KMS-11 (cell line): ENCODE measurements at regions not wholly inside any gene's neighbourhood (a gene's known extent, or its start where the extent isn't known, plus 50 kb on each side); places are given as distances from the start of the nearest gene placed in this dataset.

Experiments used
- H2AFZ ChIP-seq: fragments of 200-600 bp; sonication (generic); 2 replicates; pipeline ENCODE4 v1.6.1; 2016; ENCODE audit warnings: antibody characterized with exemption, mixed run types, low read depth
- H3K27ac ChIP-seq: fragments of 200-600 bp; sonication (generic); 2 replicates; pipeline ENCODE4 v1.6.1; 2016; ENCODE audit warnings: mild to moderate bottlenecking, mixed run types
- H3K27me3 ChIP-seq: fragments of 200-600 bp; sonication (generic); 2 replicates; pipeline ENCODE4 v1.6.1; 2017; ENCODE audit warnings: mild to moderate bottlenecking, low read depth, mixed run types, moderate library complexity; ENCODE audit not compliant: insufficient read depth
- H3K36me3 ChIP-seq: fragments of 200-600 bp; sonication (generic); 2 replicates; pipeline ENCODE4 v1.6.1; 2017; ENCODE audit warnings: mild to moderate bottlenecking, mixed run types; ENCODE audit not compliant: insufficient read depth
- H3K4me1 ChIP-seq: fragments of 200-600 bp; sonication (generic); 2 replicates; pipeline ENCODE4 v1.6.1; 2016; ENCODE audit warnings: mild to moderate bottlenecking, low read depth, mixed run types; ENCODE audit not compliant: poor library complexity, severe bottlenecking
- H3K4me2 ChIP-seq: fragments of 200-600 bp; sonication (generic); 2 replicates; pipeline ENCODE4 v1.7.0; 2016; ENCODE audit warnings: mild to moderate bottlenecking, mixed run types
- H3K4me3 ChIP-seq: fragments of 200-600 bp; sonication (generic); IDR thresholded peaks from 2 replicates; pipeline ENCODE4 v1.6.1; 2017; ENCODE audit warnings: low read depth, low read length, mixed read lengths; ENCODE audit not compliant: insufficient read depth
- H3K79me2 ChIP-seq: fragments of 200-600 bp; sonication (generic); 2 replicates; pipeline ENCODE4 v1.6.1; 2016; ENCODE audit warnings: low read depth, mixed run types; ENCODE audit not compliant: insufficient read depth
- H3K9ac ChIP-seq: fragments of 200-600 bp; sonication (generic); 2 replicates; pipeline ENCODE4 v1.6.1; 2016; ENCODE audit warnings: mild to moderate bottlenecking, mixed run types
- H4K20me1 ChIP-seq: fragments of 200-600 bp; sonication (generic); 2 replicates; pipeline ENCODE4 v1.6.1; 2016; ENCODE audit warnings: mild to moderate bottlenecking, mixed run types; ENCODE audit not compliant: insufficient read depth
- CTCF ChIP-seq: fragments of 200-600 bp; sonication (generic); conservative IDR thresholded peaks from 2 replicates; pipeline ENCODE4 v1.6.1; 2017; ENCODE audit warnings: low read depth, mild to moderate bottlenecking, antibody characterized with exemption, low read length, moderate library complexity, mixed read lengths

- no peak overlapping the region for H3K4me3 ChIP-seq
- no peak overlapping the region for H3K9ac ChIP-seq
- no peaks in the 10 kb centered on the region for H4K20me1 ChIP-seq
- H3K27me3 ChIP-seq = peaks cover 8% of the 10 kb centered on the region; the same call in 1 of the 2 replicates
- H3K79me2 ChIP-seq = no peaks in the 10 kb centered on the region
- no peak for TF ChIP-seq CTCF
- H3K4me1 ChIP-seq = peaks cover 43% of the 10 kb centered on the region
- peak overlapping the region; percentile 34; the same call in 1 of the 2 replicates for H3K27ac ChIP-seq
- H3K36me3 ChIP-seq = no peaks in the 10 kb centered on the region
- H3K4me2 ChIP-seq = no peak overlapping the region; the same call in 1 of the 2 replicates
- no peak overlapping the region for H2AFZ ChIP-seq
These were observed 254.9 kb downstream of the NDUFA10 start for GRCh38 chr2:239770246-239770639.

GRCh38 chr2:239769554-239770245 is 255.4 kb downstream of the NDUFA10 start:
- Histone ChIP-seq H3K36me3 (no peaks in the 10 kb centered on the region), H3K4me1 (peaks cover 43% of the 10 kb centered on the region), H3K9ac (no peak overlapping the region), H2AFZ (no peak overlapping the region), H3K4me3 (no peak overlapping the region), H3K27ac (peak overlapping the region; percentile 22; the same call in 1 of the 2 replicates), H3K27me3 (peaks cover 6% of the 10 kb centered on the region; the same call in 1 of the 2 replicates), H4K20me1 (no peaks in the 10 kb centered on the region), H3K4me2 (no peak overlapping the region; the same call in 1 of the 2 replicates), H3K79me2 (no peaks in the 10 kb centered on the region)
- TF ChIP-seq CTCF = no peak

GRCh38 chr2:239768907-239769553 is 256.1 kb downstream of the NDUFA10 start:
- Histone ChIP-seq H3K4me3 (no peak overlapping the region), H3K4me1 (peaks cover 43% of the 10 kb centered on the region), H3K36me3 (no peaks in the 10 kb centered on the region), H3K4me2 (no peak overlapping the region), H3K27me3 (no peaks in the 10 kb centered on the region), H3K9ac (no peak overlapping the region), H4K20me1 (no peaks in the 10 kb centered on the region), H3K79me2 (no peaks in the 10 kb centered on the region), H3K27ac (no peak overlapping the region), H2AFZ (no peak overlapping the region)
- TF ChIP-seq CTCF = no peak

GRCh38 chr2:239768031-239768790 is 256.9 kb downstream of the NDUFA10 start:
- Histone ChIP-seq H2AFZ (no peak overlapping the region), H3K9ac (no peak overlapping the region), H4K20me1 (no peaks in the 10 kb centered on the region), H3K36me3 (no peaks in the 10 kb centered on the region), H3K79me2 (no peaks in the 10 kb centered on the region), H3K4me3 (no peak overlapping the region), H3K27ac (no peak overlapping the region), H3K27me3 (no peaks in the 10 kb centered on the region), H3K4me1 (peaks cover 43% of the 10 kb centered on the region), H3K4me2 (no peak overlapping the region)
- TF ChIP-seq CTCF = no peak
